Natural killer cell (primary cell): ENCODE measurements at regions not wholly inside any gene's neighbourhood (a gene's known extent, or its start where the extent isn't known, plus 50 kb on each side); places are given as distances from the start of the nearest gene placed in this dataset.

ENCODE experiments used
- ATAC-seq, 3 donors: fragments of 150-1000 bp in 2 of 3; fragments of 200-7000 bp in 1 of 3; cut with Tn5 transposase; 1 replicate in 1 of 3; 2 replicates in 2 of 3; pipeline ENCODE4 v1.10.0; 2021; ENCODE audit warnings: mild to moderate bottlenecking in 2 of 3, moderate library complexity in 2 of 3
- DNase-seq, 2 donors: peaks; one replicate each; pipeline versions ENCODE4 v3.0.0 to v3.0.0-alpha.2; 2013 to 2021; ENCODE audit warnings: mixed read lengths in 1 of 2
- H3K27ac ChIP-seq: one replicate; pipeline ENCODE4 v1.5.1; 2013; ENCODE audit warnings: mild to moderate bottlenecking, low read length
- H3K27me3 ChIP-seq: one replicate; pipeline ENCODE4 v1.6.1; 2013; ENCODE audit warnings: low read length; ENCODE audit not compliant: control insufficient read depth, insufficient read depth
- H3K36me3 ChIP-seq: one replicate; pipeline ENCODE4 v1.6.1; 2013; ENCODE audit warnings: low read length; ENCODE audit not compliant: control insufficient read depth, insufficient read depth
- H3K4me1 ChIP-seq: one replicate; pipeline ENCODE4 v1.6.1; 2013; ENCODE audit warnings: low read length; ENCODE audit not compliant: control insufficient read depth, insufficient read depth
- H3K4me3 ChIP-seq: one replicate; pipeline ENCODE4 v1.5.1; 2013; ENCODE audit warnings: low read length
- H3K9me3 ChIP-seq: one replicate; pipeline ENCODE4 v1.6.1; 2013; ENCODE audit warnings: low read length; ENCODE audit not compliant: control insufficient read depth, insufficient read depth
- H3K27ac Mint-ChIP-seq, 2 donors: one replicate each; pipeline ENCODE4 v1.8.0; 2022; ENCODE audit warnings: mild to moderate bottlenecking in 2 of 2, mixed read lengths in 2 of 2, moderate library complexity in 1 of 2
- H3K27me3 Mint-ChIP-seq, 2 donors: one replicate each; pipeline ENCODE4 v1.8.0; 2022; ENCODE audit warnings: low read depth in 2 of 2, mixed read lengths in 2 of 2
- H3K36me3 Mint-ChIP-seq: one replicate; pipeline ENCODE4 v1.8.0; 2022; ENCODE audit warnings: mixed read lengths
- H3K4me1 Mint-ChIP-seq, 2 donors: one replicate each; pipeline ENCODE4 v1.8.0; 2022; ENCODE audit warnings: mixed read lengths in 2 of 2
- H3K4me3 Mint-ChIP-seq: one replicate; pipeline ENCODE4 v1.8.0; 2022; ENCODE audit warnings: mild to moderate bottlenecking, moderate library complexity, mixed read lengths
- H3K9me3 Mint-ChIP-seq, 2 donors: one replicate each; pipeline ENCODE4 v1.8.0; 2022; ENCODE audit warnings: mixed read lengths in 2 of 2
- WGBS: methylation state at CpG from one replicate; pipeline ENCODE4 v1.1.7; 2013; ENCODE audit warnings: missing lambda C conversion rate; ENCODE audit not compliant: insufficient coverage; 5-methylcytosine and 5-hydroxymethylcytosine counted together
- intact Hi-C: fragments of 100-400 bp; cut with micrococcal nuclease; formaldehyde crosslinking; loops from one replicate; pipeline ENCODE4 v1.14.2; 2022
- TF ChIP-seq, protein P1 (sequence below): fragments of 200-600 bp; IDR thresholded peaks from one replicate; pipeline ENCODE4 v1.8.0; 2022; ENCODE audit warnings: antibody characterized with exemption

DNA sequence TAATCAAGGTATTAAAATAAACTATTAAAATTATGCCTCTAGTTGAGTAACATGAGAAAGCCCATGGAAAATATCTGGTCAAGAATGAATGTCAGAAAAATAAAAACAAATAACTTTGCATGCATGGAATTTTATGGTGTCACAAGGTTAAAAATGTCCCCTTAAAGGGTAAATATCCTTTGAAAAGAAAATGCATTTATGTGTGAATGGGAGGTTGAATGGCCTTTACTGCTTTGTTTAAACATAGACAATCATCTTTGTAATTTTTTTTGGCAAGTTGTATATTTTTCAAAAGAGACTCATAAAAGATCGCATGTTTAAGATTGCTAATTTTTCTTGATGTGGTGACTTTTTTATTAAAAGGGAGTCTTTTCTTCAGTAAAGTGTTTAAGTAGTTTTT, 564.2 kb downstream of the NR2F2 start:
- Histone ChIP-seq H3K4me1 (no peaks in the 10 kb centered on the region), H3K9me3 (no peaks in the 10 kb centered on the region), H3K27me3 (no peaks in the 10 kb centered on the region), H3K27ac (no peak overlapping the region), H3K4me3 (no peak overlapping the region), H3K36me3 (no peaks in the 10 kb centered on the region)
- no peaks in the 10 kb centered on the region for H3K9me3 Mint-ChIP-seq
- H3K4me3 Mint-ChIP-seq: no peak overlapping the region
- no peaks in the 10 kb centered on the region for H3K36me3 Mint-ChIP-seq
- no peak overlapping the region for H3K27ac Mint-ChIP-seq
- intact Hi-C loops: no loop called here
- DNase-seq (no peak), ATAC-seq (no peak)
- H3K4me1 Mint-ChIP-seq: peaks cover 9 to 10% of the 10 kb centered on the region in 2 donors
- H3K27me3 Mint-ChIP-seq: peaks cover 0 to 4% of the 10 kb centered on the region in 2 donors
- no CpG with 5 or more reads among the region's 1 CpG for WGBS
- TF ChIP-seq, protein P1, sequence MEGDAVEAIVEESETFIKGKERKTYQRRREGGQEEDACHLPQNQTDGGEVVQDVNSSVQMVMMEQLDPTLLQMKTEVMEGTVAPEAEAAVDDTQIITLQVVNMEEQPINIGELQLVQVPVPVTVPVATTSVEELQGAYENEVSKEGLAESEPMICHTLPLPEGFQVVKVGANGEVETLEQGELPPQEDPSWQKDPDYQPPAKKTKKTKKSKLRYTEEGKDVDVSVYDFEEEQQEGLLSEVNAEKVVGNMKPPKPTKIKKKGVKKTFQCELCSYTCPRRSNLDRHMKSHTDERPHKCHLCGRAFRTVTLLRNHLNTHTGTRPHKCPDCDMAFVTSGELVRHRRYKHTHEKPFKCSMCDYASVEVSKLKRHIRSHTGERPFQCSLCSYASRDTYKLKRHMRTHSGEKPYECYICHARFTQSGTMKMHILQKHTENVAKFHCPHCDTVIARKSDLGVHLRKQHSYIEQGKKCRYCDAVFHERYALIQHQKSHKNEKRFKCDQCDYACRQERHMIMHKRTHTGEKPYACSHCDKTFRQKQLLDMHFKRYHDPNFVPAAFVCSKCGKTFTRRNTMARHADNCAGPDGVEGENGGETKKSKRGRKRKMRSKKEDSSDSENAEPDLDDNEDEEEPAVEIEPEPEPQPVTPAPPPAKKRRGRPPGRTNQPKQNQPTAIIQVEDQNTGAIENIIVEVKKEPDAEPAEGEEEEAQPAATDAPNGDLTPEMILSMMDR: no peak

DNA sequence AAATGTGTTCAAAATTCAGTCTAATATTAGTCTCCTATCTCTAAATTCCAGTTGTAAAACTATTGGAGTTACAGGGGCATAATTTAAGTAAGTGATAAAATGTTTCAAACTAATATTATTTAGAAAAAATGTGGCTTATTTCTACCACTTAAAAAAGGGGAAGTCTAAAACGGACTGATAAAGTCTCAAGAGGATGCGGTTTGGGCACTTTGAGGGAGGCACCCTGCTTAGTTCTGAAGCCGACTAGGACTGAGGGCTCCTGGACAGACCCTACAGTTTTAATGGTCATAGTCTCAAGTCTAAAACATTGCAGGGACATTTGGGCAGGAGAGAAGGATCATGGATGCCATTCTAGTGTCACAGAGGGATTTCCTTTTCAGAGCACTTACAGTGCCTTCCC, 566.3 kb downstream of the NR2F2 start:
- Histone ChIP-seq H3K4me1 (no peaks in the 10 kb centered on the region), H3K9me3 (no peaks in the 10 kb centered on the region), H3K27me3 (no peaks in the 10 kb centered on the region), H3K36me3 (no peaks in the 10 kb centered on the region), H3K27ac (no peak overlapping the region), H3K4me3 (no peak overlapping the region)
- H3K36me3 Mint-ChIP-seq: no peaks in the 10 kb centered on the region
- H3K4me3 Mint-ChIP-seq: no peak overlapping the region
- intact Hi-C loops: no loop called here
- no peaks in the 10 kb centered on the region for H3K4me1 Mint-ChIP-seq
- no peaks in the 10 kb centered on the region for H3K27me3 Mint-ChIP-seq
- H3K9me3 Mint-ChIP-seq: peaks cover 5 to 6% of the 10 kb centered on the region in 2 donors
- ATAC-seq (no peak), DNase-seq (no peak)
- TF ChIP-seq, protein P1: no peak
- H3K27ac Mint-ChIP-seq: no peak overlapping the region
- 1% methylated on average over 3 of the region's 3 CpGs for WGBS

DNA sequence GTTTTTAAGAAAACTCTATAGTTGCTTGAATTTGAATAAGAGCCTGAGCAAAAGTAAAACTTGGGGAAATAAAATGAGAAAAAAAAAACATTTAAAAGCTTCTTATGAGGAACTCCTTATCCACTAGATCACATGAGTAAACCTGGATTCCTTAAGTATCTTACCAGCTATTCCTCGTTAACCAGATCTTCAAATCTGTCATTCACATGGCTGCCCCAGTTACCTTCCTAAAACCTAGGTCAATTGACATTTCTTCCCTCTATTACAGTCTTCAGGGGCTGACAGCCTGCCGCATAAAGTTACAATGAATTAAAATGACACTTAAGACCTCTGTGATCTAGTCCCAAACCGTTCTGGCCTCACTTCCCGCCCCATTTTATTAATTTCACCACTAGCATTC, 583.6 kb downstream of the NR2F2 start:
- Mint-ChIP-seq H3K4me3 (no peak overlapping the region), H3K9me3 (peaks cover 10 to 12% of the 10 kb centered on the region in 2 donors), H3K27ac (no peak overlapping the region), H3K36me3 (peaks cover 12% of the 10 kb centered on the region), H3K27me3 (no peaks in the 10 kb centered on the region), H3K4me1 (no peaks in the 10 kb centered on the region)
- no peak for DNase-seq
- H3K36me3 ChIP-seq: no peaks in the 10 kb centered on the region
- H3K9me3 ChIP-seq: no peaks in the 10 kb centered on the region
- ATAC-seq: no peak
- H3K4me3 ChIP-seq: no peak overlapping the region
- intact Hi-C loops: no loop called here
- H3K27me3 ChIP-seq: no peaks in the 10 kb centered on the region
- 83% methylated on average over 4 of the region's 4 CpGs for WGBS
- TF ChIP-seq, protein P1: no peak
- H3K4me1 ChIP-seq: no peaks in the 10 kb centered on the region
- no peak overlapping the region for H3K27ac ChIP-seq

DNA sequence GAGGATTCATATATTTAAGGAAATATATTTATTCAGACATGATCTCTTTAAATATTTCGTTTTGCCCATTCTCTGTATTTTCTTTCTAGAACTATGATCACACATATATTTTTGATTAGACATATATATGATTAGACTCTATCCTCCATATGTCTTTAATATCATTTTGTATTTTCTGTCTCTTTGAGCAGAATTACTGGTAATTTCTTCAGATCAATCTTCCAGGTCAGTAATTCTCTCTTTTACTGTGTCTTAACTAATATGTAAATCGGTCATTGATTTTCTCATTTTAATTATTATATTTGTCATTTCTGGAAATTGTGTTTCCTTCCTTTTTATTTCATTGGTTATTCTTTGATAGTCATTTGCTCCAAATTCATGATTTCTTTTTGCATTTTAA, 586.2 kb downstream of the NR2F2 start:
- Histone ChIP-seq H3K27ac (no peak overlapping the region), H3K9me3 (no peaks in the 10 kb centered on the region), H3K36me3 (no peaks in the 10 kb centered on the region), H3K4me3 (no peak overlapping the region), H3K4me1 (no peaks in the 10 kb centered on the region), H3K27me3 (no peaks in the 10 kb centered on the region)
- intact Hi-C loops: no loop called here
- Mint-ChIP-seq H3K36me3 (peaks cover 12% of the 10 kb centered on the region), H3K27ac (no peak overlapping the region), H3K27me3 (no peaks in the 10 kb centered on the region), H3K4me3 (no peak overlapping the region), H3K9me3 (peaks cover 10 to 15% of the 10 kb centered on the region in 2 donors), H3K4me1 (no peaks in the 10 kb centered on the region)
- TF ChIP-seq, protein P1: no peak
- no CpG with 5 or more reads among the region's 2 CpGs for WGBS
- no peak for ATAC-seq
- no peak for DNase-seq
